ENCODE measurements at regions not wholly inside any gene's neighbourhood (a gene's known extent, or its start where the extent isn't known, plus 50 kb on each side); places are given as distances from the start of the nearest gene placed in this dataset.

GRCh38 chr12:128059621-128060370, 207.2 kb upstream of the TMEM132C start:
- no peak for TF ChIP-seq CTCF (IDR thresholded peaks at IDR 0.05)
- TF ChIP-seq ZFX (IDR thresholded peaks at IDR 0.05; ENCODE audit: borderline replicate concordance), result no peak
